ENCODE measurements at regions not wholly inside any gene's neighbourhood (a gene's known extent, or its start where the extent isn't known, plus 50 kb on each side); places are given as distances from the start of the nearest gene placed in this dataset.

DNA sequence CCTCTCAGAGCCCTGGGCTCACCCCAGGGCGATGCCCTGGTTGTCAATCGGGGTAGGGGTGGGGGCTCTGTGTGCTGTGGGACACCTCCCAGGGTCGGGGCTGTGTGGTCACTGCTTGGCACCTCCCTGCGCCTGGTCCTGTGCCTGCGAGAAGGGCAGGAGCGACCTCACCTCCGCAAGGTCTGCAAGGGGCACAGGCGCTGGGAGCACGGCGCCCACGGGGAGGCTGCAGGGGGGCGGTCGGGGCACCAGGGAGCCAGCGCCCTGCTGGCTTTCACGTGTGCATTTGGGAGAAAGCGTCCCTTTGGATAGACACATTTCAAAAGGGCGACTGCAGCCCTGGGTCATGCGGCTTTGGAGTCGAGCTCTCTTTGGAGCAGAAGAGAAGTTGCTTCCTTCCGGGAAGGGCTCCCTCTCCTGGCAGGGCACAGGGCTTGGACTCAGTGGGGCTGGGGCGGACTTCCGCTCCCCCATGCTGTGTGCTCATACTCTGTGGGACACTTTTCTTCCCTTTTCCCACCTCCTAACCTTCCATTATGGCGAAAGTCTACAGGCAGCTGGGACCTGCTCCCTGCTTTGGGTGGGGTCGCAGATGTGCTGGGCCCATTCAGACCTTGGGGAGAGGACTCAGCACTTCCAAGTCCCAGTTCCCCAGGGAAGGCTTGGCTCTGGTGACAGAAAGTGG lies 52.9 kb upstream of the SLC28A3 start:
- H3K27me3 Mint-ChIP-seq (ENCODE audit: unreplicated experiment), result peaks cover 1% of the 10 kb centered on the region
- no peak for DNase-seq (ENCODE audit: low spot score)
- H3K4me1 Mint-ChIP-seq (ENCODE audit: unreplicated experiment), result no peaks in the 10 kb centered on the region
- TF ChIP-seq, protein P1, sequence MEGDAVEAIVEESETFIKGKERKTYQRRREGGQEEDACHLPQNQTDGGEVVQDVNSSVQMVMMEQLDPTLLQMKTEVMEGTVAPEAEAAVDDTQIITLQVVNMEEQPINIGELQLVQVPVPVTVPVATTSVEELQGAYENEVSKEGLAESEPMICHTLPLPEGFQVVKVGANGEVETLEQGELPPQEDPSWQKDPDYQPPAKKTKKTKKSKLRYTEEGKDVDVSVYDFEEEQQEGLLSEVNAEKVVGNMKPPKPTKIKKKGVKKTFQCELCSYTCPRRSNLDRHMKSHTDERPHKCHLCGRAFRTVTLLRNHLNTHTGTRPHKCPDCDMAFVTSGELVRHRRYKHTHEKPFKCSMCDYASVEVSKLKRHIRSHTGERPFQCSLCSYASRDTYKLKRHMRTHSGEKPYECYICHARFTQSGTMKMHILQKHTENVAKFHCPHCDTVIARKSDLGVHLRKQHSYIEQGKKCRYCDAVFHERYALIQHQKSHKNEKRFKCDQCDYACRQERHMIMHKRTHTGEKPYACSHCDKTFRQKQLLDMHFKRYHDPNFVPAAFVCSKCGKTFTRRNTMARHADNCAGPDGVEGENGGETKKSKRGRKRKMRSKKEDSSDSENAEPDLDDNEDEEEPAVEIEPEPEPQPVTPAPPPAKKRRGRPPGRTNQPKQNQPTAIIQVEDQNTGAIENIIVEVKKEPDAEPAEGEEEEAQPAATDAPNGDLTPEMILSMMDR (IDR thresholded peaks at IDR 0.05; ENCODE audit: unreplicated experiment), result no peak
- H3K36me3 Mint-ChIP-seq (ENCODE audit: low read depth, unreplicated experiment), result no peaks in the 10 kb centered on the region
- no peak overlapping the region for H3K27ac Mint-ChIP-seq (ENCODE audit: unreplicated experiment)
- H3K4me3 Mint-ChIP-seq (ENCODE audit: unreplicated experiment), result no peak overlapping the region
- H3K9me3 Mint-ChIP-seq (ENCODE audit: unreplicated experiment), result no peaks in the 10 kb centered on the region

DNA sequence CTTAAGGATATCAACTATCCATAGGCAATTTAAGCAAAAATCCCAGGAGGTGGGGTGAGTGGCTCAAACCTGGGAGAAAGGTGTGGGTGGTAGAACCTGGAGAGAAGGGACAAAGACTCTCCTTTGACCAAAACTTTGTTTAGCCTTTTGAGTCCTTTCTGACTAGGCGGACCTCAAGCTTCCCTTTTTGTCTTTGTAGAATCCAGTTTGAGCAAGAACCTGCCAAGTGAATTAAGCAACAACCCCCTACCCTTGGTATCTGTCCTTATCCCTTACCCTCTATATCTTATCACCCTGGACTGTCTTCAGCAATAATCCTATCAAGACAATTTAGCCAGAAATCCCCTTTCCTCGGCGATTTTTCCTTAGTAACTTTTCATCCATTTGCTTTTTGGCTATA lies 53.5 kb upstream of the SLC28A3 start:
- H3K27me3 Mint-ChIP-seq (ENCODE audit: unreplicated experiment), result peaks cover 1% of the 10 kb centered on the region
- H3K27ac Mint-ChIP-seq (ENCODE audit: unreplicated experiment), result no peak overlapping the region
- no peaks in the 10 kb centered on the region for H3K4me1 Mint-ChIP-seq (ENCODE audit: unreplicated experiment)
- H3K4me3 Mint-ChIP-seq (ENCODE audit: unreplicated experiment), result no peak overlapping the region
- DNase-seq (ENCODE audit: low spot score), result no peak
- no peaks in the 10 kb centered on the region for H3K36me3 Mint-ChIP-seq (ENCODE audit: low read depth, unreplicated experiment)
- H3K9me3 Mint-ChIP-seq (ENCODE audit: unreplicated experiment), result no peaks in the 10 kb centered on the region
- TF ChIP-seq, protein P1 (IDR thresholded peaks at IDR 0.05; ENCODE audit: unreplicated experiment), result no peak

DNA sequence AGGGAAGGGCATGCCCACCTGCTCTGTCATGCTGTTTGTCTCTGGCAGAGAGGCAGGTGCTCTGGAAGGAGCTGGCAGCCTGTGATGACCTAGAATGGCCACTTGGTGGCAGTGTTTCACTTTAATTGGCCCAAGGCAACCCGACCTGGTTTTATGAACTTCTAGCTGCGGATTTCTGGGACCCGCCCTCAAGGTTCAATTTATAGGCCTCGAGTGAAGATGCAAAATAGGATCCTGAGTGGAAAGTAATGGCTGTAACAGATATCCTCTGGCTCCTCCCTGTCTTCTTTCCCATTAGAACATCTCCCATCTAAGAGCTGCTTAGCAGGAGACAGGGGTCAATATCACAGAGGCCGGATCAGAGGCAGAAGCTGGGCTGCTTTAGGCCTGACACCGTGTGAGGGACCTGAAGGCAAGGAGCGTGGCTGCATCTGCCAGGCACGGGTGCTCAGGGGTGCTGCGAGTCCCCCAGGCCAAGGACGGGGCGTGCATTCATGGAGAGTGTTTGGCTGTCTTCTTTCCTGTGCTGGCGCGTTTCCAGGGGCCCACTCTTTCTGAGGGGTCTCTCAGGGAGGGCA lies 56.7 kb upstream of the SLC28A3 start:
- Mint-ChIP-seq H3K27me3 (ENCODE audit: unreplicated experiment) (no peaks in the 10 kb centered on the region), H3K27ac (ENCODE audit: unreplicated experiment) (no peak overlapping the region), H3K9me3 (ENCODE audit: unreplicated experiment) (no peaks in the 10 kb centered on the region), H3K4me1 (ENCODE audit: unreplicated experiment) (no peaks in the 10 kb centered on the region), H3K36me3 (ENCODE audit: low read depth, unreplicated experiment) (no peaks in the 10 kb centered on the region), H3K4me3 (ENCODE audit: unreplicated experiment) (no peak overlapping the region)
- peak; percentile 80 for DNase-seq (ENCODE audit: low spot score)
- TF ChIP-seq, protein P1 (IDR thresholded peaks at IDR 0.05; ENCODE audit: unreplicated experiment), result peak; percentile 94

DNA sequence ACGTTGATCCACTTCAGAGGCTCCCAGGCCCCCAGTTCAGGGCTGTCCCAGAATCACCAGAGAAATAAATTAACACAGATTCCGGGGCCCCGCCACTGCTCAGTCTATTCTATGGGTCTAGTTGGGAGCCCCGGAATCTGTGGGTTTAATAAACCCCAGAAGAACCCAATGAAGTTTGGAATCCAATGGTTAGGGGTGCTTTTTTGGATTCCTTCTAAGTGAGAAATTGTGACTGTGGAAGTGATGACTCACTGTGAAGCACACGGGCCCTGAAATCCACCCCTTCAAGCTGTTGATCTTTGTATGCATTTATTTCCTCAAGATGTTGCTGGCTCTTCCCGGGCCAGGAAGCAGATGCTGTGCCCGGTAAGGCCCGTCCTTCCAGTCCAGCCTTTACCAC lies 57.3 kb upstream of the SLC28A3 start:
- H3K4me3 Mint-ChIP-seq (ENCODE audit: unreplicated experiment), result no peak overlapping the region
- no peaks in the 10 kb centered on the region for H3K27me3 Mint-ChIP-seq (ENCODE audit: unreplicated experiment)
- peak; percentile 15 for DNase-seq (ENCODE audit: low spot score)
- H3K36me3 Mint-ChIP-seq (ENCODE audit: low read depth, unreplicated experiment), result no peaks in the 10 kb centered on the region
- no peaks in the 10 kb centered on the region for H3K4me1 Mint-ChIP-seq (ENCODE audit: unreplicated experiment)
- no peaks in the 10 kb centered on the region for H3K9me3 Mint-ChIP-seq (ENCODE audit: unreplicated experiment)
- TF ChIP-seq, protein P1 (IDR thresholded peaks at IDR 0.05; ENCODE audit: unreplicated experiment), result no peak
- no peak overlapping the region for H3K27ac Mint-ChIP-seq (ENCODE audit: unreplicated experiment)

DNA sequence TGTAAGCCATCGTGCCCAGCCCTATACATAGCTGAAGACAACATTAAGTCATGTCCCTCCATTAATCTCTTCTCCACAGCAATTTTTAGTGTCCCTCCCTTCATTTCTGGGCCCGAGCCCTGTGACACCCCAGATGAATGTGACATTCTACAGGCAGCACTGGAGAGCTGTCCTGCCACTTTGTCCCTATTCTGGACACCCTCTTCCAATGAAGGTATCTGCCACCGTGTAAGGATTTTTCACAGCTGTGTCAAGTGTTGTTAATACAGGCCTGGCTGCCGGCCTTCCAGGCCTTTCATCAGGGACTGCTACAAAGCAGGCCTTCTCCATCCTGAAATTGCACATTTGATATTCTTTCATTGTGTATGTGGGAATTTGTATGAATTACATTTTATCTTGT lies 62.0 kb upstream of the SLC28A3 start:
- no peak for DNase-seq (ENCODE audit: low spot score)
- Mint-ChIP-seq H3K4me3 (ENCODE audit: unreplicated experiment) (no peak overlapping the region), H3K27me3 (ENCODE audit: unreplicated experiment) (no peaks in the 10 kb centered on the region), H3K9me3 (ENCODE audit: unreplicated experiment) (no peaks in the 10 kb centered on the region), H3K4me1 (ENCODE audit: unreplicated experiment) (no peaks in the 10 kb centered on the region), H3K27ac (ENCODE audit: unreplicated experiment) (no peak overlapping the region), H3K36me3 (ENCODE audit: low read depth, unreplicated experiment) (no peaks in the 10 kb centered on the region)
- TF ChIP-seq, protein P1 (IDR thresholded peaks at IDR 0.05; ENCODE audit: unreplicated experiment), result no peak

Data from endothelial cell (in vitro differentiated cells).